Stimulated activated naive CD4-positive, alpha-beta T cell treated with Interleukin-2 at 50 U/mL for 16 hours (primary cell): ENCODE measurements at regions not wholly inside any gene's neighbourhood (a gene's known extent, or its start where the extent isn't known, plus 50 kb on each side); places are given as distances from the start of the nearest gene placed in this dataset.
A peak's percentile ranks its signal among the peaks of the same experiment; 100 is the strongest.
"Not testable (repeated sequence)": the region's sequence is repeated elsewhere in the genome, so short reads cannot be mapped to it uniquely, and the experiment has no call there.

Experiments
- DNase-seq: peaks from one replicate; lab custom pipeline; 2025; lab: John Stamatoyannopoulos, UW

DNA sequence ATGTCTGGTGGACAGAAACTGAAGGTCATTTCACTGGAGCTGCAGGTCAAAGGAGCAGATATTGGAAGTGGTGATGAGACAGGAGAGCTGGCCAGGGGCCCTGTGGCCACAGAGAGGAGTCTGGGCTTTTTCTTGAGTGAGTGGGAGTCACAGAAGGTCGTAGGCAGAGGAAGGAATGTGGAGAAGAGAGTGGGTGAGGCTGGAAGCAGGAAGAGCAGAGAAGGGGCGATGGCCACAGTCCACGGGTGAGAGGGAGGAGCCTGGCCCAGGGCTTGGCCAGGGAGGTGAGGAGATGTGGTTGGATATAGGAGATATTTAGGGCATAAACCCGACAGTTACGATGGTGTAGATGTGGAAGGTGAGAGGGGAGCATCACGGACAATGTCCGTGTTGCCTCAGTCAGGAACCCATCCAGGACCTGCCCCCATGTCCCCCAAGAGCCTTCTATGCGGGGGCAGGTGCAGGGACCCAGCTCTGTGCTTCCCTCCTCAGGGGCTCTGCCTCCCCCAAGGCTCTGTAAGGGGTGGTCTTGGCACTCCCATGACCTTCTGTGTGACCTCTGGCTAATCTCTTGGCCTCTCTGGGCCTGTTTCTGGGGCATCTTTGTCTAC is 150.5 kb upstream of the PTPN1 start:
- DNase-seq, result no peak

DNA sequence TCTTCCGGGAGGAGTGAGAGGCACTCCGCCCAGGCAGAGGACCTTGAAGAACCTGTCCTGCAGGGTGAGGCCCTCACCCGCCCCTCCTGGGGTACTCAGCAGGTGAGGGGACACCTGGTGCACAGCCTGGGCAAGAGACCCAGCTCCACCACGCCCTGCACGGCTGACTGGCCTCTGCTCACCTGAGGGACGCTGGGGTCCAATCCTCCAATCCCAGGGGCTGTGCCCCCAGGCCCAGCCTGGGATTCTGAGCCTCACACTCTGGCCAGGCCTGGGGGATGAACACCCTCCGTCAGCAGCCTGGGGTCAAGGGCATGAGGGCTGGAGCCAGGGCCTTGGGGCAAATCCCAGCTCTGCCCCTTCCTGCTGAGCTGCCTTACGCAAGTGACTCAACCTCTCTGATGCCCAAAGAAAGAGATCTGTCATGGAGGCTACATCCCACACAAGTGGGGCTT is 149.9 kb upstream of the PTPN1 start:
- DNase-seq, result no peak

DNA sequence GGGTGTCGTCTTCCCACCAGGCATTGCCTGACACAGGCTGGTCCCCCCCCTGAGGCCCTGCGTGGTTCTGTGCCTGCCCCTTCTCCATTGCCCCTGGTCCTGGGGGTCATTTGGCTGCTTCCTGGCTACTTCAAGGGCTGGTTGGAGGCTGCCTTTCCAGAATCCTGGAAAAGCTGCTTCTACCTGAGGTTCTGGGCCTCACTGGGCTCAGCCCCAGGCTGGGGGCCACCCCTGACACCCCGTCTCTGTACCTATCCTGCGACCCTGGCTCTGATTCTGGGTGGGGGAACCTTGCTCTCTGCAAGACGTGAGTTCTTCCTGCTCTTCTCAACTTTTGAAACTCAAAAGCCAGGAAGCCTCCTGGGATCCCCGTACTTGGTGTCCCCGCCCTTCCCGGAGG is 149.3 kb upstream of the PTPN1 start:
- no peak for DNase-seq

DNA sequence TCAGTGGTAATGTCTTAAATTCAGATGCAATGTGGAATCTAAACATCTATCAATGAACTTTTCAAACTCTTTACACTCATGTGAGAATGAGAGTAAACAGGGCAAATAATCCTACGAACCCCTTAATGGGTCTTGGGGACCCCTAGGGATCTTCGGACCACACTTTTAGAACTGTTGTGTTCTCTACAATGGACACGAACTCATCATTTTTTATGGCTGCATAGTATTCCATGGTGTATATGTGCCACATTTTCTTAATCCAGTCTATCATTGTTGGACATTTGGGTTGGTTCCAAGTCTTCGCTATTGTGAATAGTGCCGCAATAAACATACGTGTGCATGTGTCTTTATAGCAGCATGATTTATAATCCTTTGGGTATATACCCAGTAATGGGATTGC is 148.0 kb upstream of the PTPN1 start:
- not testable (repeated sequence) for DNase-seq

DNA sequence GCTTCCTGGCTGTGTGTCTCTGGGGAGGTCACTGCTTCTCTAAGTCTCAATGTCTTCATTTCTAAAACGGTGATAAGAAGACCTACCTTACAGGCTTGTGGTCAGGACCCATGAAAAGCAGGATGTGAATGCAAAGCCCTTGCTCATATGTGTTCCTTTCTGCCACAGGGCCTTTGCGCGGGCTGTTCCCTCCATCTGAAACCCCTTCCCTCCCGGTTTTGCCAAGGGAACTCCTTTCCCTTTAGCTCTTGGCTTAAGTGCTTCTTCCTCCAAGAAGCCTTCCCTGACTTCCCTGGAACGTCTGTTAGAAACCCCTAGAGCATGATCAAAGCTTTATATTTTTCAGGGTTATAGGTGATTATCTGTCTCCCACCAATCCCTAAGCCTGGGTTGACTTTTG is 147.2 kb upstream of the PTPN1 start:
- no peak for DNase-seq

DNA sequence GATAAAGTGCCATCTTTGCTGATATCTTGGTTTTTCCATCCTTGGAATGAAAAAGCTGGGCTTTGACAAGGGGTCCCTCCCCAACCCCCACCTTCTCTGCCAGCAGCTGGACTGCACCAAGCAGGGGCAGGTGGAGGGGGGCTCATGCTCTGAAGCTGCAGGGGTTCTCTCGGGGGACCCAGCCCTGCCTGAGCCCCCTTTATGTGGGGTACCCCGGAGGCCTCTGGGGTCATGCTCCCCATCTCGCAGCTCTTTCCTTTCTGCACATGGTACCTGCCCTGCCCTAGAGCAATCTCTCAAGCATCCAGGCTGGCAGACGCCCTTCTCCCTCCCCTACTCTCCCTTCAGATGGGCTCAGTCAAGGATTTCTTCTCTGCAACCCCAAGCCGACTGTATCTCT is 146.7 kb upstream of the PTPN1 start:
- DNase-seq, result no peak

DNA sequence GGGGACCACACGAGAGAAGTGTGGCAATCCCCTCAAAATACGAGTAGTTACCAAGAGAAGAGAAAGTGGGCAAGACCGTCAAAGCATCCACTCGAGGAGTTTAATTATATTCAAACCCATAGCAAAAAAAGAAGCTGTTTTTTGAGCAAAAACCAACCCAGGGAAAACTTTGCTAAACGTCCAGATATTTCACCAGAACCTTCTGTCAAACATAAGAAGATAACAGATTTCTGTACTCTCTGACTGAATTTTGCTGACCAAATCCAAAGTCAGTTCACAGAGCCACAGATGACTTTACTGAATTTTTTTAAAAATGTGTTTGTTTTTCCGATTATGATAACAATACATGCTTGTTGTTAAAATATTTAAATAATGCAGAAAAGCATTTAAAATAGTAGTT is 145.6 kb upstream of the PTPN1 start:
- DNase-seq, result no peak

DNA sequence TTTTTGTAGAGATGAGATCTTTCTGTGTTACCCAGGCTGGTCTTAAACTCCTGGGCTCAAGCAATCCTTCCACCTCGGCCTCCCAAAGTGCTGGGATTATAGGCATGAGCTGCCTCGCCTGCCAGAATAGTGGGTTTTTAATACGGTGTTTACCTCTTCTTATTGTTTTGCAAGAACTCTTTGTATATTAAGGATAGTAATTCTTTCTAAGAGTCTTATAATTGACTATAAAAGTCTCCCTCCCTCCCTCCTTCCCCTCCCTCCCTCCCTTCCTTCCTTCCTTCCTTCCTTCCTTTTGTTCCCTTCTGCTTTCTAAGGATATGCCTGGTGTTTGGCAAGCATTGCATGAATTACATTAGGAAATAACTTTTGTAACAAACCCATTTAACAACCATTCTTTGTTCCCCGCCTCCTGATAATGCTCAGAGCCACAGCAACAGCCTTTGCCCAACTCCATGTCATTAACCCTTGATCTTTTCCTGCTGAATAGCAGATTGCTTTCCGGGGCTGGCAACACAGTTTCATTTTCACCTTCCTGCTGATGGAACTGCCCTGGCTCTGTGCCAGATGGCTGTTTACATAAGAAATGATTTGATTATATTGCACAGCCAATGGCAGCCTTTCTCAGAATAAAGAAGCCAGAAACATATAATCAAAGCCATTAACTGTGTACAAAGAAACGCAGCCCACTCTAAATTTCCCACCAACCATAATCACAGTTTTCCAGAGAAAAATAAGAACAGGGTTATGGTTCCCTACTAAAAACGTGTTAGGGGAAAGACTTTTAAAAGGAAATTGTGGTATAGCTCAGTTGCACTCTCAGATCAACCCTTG is 143.7 kb upstream of the PTPN1 start:
- DNase-seq, result peak; percentile 19

DNA sequence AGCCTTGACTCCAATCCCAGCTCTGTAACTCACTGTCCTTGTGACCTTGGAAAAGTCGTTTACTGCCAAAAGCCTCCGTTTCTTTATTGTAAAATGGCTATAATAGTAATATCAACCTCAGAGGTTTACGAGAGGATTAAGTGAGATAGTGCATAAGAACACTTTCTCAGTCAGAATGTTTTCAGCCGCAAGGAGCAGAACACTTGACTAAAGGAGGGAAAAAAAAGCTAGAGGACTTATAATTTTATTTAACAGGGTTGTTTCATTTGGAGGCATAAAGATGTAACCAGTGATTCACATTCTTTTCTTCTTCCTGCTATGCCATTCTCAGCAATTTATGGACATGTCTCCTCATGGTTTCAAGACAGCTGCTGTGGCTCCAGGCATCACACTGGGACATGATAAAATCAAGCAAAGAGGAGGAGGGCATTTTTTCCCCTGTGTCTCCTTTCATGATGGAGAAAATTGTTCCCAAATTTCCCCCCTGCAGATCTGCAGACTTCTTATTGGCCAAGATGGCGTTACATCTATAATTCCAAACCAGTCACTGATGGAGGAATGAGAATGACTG is 143.0 kb upstream of the PTPN1 start:
- DNase-seq, result no peak

DNA sequence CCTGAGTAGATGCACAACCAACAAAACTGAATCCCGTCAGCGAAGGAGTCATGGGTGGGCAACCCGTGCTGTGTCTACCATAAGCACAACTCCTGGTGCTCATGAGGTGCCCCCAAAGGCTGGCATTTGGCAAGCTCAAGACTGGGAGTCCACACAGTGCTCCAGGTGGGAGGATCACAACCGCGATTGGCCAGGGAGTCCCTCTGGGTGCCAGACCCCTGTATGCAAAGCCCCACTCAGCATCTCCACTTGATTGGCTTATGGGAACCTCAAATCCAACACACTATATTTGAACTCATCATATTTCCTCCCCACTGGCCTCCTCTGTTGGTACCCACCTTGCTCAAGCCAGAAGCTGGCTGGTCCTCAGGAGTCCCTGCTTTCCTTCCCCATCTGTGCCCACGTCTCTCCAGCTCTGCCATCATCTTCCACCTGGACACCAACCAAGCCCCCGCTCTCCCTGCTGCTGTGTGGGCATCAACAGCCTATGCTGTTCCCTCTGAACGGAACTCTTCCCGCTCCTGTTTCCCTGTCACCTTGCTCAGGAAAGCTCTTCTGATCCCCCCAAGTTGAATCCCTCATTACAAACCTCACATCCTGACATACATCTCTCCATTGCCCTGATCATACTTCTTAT is 142.3 kb upstream of the PTPN1 start:
- DNase-seq, result no peak

DNA sequence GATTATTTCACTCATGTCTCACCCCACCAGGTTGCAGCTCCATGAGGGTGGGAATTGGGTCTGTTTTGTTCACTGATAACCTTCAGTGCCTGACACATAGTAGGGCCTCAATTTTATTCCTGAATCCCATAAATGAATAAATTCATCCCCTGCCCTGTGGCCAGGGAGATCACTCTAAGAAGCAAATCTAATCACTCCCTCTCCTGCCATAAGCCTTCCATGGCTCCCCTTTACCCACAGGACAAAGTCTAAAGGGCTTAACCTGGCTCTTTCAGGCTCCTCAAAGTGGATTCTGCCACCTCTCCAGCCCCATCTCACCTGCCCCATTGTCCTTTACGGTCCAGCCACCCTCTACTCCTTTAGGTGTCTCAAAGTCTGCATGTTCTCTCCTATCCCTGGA is 141.8 kb upstream of the PTPN1 start:
- no peak for DNase-seq

DNA sequence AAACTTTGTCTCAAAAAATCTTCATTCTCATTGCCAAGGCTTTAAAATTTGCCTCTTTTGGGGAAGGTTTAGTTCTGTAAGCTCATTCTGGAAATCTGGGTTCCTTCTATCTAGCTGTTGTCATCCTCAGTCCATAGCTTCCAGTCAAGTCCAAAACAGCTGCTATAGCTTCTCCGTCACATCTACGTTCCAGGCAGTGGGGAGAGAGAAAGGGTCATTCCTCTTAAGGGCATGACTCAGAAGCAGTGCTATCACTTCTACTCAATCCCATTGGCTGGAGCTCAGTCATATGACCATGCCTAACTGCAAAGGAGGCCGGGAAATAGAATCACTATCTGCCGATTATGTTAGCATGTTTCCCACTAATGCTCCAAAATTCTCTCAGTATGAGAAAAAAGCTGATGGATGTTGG is 141.4 kb upstream of the PTPN1 start:
- DNase-seq, result no peak

DNA sequence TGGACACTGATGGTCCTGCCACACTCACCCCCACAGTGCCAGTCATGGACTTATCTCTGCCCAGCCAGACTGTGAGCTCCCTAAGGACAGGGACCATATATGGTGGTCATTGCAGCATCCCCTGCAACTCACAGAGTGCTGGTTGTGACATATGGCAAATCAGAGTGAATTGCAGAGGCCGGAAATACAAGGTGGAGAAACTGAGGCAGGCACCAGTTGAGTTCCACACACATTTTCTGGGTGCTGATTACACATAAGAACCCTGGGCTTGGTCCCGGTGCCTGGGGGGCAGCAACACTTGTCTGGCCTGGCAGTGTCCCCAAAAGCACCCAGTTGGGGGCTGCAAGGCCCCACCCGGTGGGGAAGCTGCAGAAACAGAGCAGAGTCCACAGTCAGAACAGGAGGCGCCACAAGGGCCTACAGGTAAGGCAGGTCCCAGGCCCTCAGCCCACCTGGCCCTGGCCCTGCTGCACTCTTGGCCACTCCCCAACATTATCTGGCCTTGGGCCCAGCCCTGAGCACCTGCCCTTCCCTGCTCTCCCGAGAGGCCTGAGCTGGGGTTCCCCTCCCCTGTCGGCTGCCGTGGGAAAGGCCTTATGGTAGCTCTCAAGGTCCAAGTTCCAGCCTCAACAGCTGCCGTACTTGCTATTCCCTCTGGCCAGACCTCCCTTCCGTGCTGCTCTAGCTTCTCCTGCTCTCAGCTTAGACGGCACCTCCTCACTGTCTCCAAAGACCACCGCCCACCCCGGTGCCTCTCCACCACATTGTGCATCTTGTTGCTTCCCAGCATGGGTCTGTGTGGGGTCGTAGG is 140.8 kb upstream of the PTPN1 start:
- DNase-seq, result no peak

DNA sequence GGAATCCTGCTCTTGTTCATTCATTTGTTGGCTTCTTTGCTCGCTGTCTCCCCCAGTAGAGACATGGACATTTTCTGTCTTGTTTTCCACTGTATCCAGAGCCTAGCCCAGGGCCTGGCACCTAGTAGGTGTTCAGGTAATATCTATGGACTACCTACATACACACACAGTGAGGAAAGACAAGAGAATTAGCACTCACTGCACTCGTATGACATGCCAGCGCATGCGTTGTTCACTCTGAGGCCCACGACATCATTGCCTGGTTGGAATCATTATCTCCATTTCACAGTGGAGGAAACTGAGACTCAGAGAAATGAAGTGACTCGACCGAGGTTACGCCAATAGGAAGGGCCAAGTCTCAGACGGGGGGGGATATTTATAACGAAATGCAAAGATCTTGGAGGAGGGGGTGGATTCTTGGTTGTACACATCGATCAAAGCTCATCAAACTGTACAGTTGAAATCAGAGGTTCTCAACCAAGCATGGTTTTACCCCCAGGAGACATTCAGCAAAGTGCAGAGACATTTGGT is 140.1 kb upstream of the PTPN1 start:
- DNase-seq, result no peak

DNA sequence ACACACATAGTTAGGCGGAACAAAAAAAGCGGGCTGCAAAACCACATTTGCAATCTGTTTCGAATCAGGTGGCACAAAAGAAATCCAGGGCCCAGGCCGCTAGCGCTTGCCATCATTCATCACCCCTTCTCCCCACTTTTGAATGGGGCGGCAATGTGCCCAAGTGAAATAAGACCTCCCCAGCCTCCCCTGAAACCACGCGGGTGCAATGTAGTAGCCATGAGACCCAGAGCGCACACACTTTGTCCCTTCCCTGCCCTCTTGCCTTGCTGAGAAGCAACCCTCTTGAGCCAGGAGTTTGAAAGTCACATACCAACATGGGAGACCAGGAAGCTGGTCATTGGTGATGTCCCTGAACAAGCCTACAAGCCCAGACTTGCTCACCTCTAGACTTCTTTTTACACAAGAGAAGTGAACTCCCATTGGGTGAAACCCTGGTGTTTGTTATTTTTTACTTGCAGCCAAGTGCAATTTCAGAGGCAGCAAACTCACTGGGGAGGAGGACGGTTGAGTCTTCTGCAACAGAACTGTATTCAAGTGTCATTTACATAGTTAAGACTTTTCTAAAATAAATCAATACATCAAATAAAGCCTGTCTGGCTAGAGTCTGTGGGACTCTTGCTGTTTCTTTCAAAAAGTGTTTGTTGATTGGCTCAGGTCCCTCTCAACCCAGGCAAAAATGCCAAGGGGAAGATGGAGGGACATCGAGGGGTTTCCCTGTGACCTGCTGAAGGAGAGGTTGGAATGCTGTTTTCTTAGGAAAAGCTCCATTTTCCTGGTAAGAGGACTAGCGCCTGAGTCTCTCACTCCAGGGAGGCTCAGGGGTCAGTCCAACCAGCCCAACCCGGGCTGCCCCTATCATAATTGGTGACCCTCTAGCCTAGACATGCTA is 138.1 kb upstream of the PTPN1 start:
- DNase-seq, result no peak

DNA sequence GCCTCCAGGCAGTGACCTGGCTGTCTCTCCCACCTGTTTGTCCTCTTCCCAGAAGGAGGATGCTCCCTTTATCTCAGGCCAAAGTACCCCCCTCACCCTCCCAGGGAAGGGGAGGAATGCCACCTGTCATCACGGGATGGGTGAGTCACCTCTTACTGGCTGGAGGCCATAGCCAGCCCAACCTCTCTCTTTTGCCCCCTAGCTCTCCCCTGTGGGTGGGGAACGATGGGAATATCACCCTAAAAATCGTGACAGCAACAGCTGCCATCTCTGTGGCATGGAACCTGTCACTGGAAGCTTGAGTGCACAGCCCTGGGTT is 137.5 kb upstream of the PTPN1 start:
- DNase-seq, result no peak

DNA sequence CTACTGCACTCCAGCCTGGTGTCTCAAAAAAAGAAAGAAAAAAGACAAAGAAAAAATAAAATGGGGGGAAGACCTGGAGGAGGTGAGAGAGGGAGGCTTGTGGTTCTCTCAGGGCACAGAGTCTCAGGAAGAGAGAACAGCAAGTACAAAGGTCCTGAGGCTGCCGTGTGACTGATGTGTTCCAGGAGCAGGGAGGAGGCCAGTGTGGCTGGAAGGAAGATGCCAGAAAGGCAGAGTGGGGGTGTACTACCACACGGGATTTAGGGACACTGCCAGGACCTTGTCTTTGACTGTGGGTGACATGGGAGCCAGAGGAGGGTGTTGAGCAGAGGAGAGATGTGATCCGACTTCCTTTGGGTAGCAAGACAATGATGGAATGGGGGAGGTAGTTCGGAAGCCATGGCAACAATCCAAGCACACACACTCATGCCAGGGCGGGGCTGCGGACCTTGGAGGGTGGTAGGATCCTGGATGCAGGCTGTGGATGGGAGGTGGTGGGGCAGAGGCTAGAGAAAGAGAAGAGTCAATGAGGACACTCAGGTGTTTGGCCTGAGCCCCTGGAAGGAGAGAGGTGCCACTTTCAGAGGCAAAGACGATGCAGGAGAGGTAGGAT is 136.4 kb upstream of the PTPN1 start:
- no peak for DNase-seq

DNA sequence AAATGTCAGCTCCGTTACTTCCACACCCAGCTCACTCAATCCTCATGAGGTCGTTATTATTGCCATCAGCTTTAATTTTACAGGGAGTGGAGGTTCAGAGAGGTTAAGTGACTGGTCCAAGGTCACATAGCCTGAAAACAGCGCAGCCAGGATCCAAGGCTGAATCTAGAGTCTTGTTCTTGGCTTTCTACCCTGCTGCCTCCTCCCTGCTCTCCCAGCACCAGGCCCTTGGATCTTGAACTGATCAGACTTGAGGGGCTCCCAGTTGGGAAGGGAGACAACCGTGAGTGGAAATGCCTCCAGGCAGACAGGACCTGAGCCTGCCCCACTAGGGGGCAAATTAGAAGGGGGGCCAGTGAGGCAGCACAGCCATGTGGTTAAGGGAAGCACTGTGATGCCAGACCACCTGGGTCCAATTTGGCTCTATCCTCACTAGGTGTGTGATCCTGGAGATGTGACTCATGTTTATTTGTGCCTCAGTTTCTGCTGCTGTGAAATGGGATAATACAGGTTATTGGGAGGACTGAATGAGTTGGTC is 135.6 kb upstream of the PTPN1 start:
- no peak for DNase-seq

DNA sequence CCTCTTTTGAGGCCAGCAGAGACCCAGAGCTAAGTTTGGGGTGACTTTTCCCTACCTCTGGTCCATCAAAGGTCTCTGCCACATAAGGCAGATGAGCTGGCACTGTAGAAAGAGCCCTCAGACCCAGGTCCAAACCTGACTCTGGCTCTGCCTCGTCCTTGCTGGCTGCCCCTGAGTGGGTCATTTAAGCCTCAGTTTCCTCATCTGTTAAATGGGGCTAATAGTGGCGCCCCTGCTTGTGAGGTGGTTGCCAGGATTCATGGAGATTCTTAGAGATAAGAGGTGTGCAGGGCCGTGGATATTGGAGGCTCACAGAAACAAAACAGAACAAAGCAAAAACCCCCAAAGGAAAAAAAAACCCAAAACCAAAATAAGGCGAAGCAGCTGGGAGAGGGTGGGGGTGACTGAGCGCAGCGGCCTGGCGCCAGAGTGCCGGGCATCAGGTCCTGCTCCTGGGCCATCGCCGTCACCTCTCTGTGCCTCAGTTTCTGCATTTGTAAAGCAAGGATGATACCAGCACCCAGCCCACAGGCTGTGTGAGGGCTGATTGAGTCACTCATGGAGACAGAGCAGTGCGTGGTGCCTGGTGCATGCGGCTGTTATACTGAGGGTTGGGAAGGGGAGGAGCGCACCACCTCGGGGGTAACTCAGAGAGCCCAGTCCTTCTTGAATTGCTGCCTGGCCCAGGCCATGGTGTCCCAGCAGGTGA is 133.8 kb upstream of the PTPN1 start:
- no peak for DNase-seq
